Lung (tissue), 11 donors: ENCODE measurements at regions not wholly inside any gene's neighbourhood (a gene's known extent, or its start where the extent isn't known, plus 50 kb on each side); places are given as distances from the start of the nearest gene placed in this dataset.

ENCODE experiments used
- ATAC-seq: fragments of 200-7000 bp; cut with Tn5 transposase; one replicate; pipeline ENCODE4 v1.9.1; 2020; ENCODE audit warnings: moderate number of reproducible peaks; ENCODE audit not compliant: insufficient read depth, low FRiP score
- DNase-seq, 3 donors: peaks; one replicate each; pipeline ENCODE4 v3.0.0-alpha.2; 2013 to 2017
- H3K27ac ChIP-seq, 2 donors: one replicate each; pipeline ENCODE4 v1.5.1; 2013; ENCODE audit warnings: mild to moderate bottlenecking in 2 of 2, moderate library complexity in 2 of 2, control low read depth in 1 of 2, inconsistent platforms in 1 of 2, low read depth in 1 of 2, low read length in 1 of 2
- H3K27me3 ChIP-seq, 3 donors: one replicate each; pipeline ENCODE4 v1.5.1; 2013; ENCODE audit warnings: low read length in 2 of 3; ENCODE audit not compliant: control insufficient read depth in 3 of 3, insufficient read depth in 3 of 3
- H3K36me3 ChIP-seq, 4 donors: one replicate each; pipeline ENCODE4 v1.5.1; 2013; ENCODE audit warnings: low read length in 4 of 4, mild to moderate bottlenecking in 1 of 4, moderate library complexity in 1 of 4; ENCODE audit not compliant: control insufficient read depth in 4 of 4, insufficient read depth in 4 of 4
- H3K4me1 ChIP-seq, 5 donors: one replicate each; pipeline ENCODE4 v1.5.1; 2013; ENCODE audit warnings: low read length in 5 of 5, mild to moderate bottlenecking in 2 of 5, moderate library complexity in 1 of 5; ENCODE audit not compliant: control insufficient read depth in 5 of 5, insufficient read depth in 5 of 5
- H3K4me3 ChIP-seq: one replicate; pipeline ENCODE4 v1.5.1; 2013; ENCODE audit warnings: mild to moderate bottlenecking, control low read depth, moderate library complexity
- H3K9ac ChIP-seq, 2 donors: one replicate each; pipeline ENCODE4 v1.5.1; 2013; ENCODE audit warnings: low read length in 2 of 2, control low read depth in 1 of 2; ENCODE audit not compliant: insufficient read depth in 1 of 2
- H3K9me3 ChIP-seq, 4 donors: one replicate each; pipeline ENCODE4 v1.5.1; 2013; ENCODE audit warnings: low read length in 3 of 4, mild to moderate bottlenecking in 1 of 4, moderate library complexity in 1 of 4; ENCODE audit not compliant: control insufficient read depth in 4 of 4, insufficient read depth in 3 of 4
- WGBS, 2 donors: extraction: QIAGEN DNeasy Blood & Tissue Kit; methylation state at CpG; one replicate each; pipeline ENCODE4 v1.1.7; 2013; 5-methylcytosine and 5-hydroxymethylcytosine counted together
- TF ChIP-seq, protein P1 (sequence below): IDR thresholded peaks from 2 replicates; pipeline ENCODE4 v1.5.1; 2012; ENCODE audit warnings: mild to moderate bottlenecking; ENCODE audit errors: control extremely low read depth, extremely low read depth
- donor health status: control.
- donor health status: control.
- donor health status: Bipolar disorder and iron deficiency.
- donor health status: healthy.
- donor health status: DM: yes; HTN: yes; CAD: no.

DNA sequence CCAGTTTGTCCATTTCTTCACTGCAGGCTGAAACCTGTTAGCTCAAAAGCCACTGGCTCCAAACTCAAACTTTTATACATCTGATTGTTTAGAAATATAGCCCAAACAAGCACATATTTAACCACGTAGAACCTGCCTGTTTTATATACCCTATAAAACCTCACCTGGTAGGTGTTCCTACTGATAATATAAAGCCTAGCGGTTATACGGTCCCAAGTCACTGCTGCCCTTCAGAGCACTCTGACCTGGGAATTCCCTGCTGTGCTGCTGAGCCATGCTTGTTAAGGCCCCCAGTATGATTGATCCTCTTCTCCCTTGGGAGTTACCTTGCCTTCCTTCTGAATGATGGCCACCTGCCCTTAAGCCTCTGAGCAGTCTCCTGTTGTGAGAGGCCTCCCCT lies 432.8 kb upstream of the LCORL start:
- no peaks in the 10 kb centered on the region for H3K27me3 ChIP-seq
- H3K27ac ChIP-seq = no peak overlapping the region
- TF ChIP-seq, protein P1, sequence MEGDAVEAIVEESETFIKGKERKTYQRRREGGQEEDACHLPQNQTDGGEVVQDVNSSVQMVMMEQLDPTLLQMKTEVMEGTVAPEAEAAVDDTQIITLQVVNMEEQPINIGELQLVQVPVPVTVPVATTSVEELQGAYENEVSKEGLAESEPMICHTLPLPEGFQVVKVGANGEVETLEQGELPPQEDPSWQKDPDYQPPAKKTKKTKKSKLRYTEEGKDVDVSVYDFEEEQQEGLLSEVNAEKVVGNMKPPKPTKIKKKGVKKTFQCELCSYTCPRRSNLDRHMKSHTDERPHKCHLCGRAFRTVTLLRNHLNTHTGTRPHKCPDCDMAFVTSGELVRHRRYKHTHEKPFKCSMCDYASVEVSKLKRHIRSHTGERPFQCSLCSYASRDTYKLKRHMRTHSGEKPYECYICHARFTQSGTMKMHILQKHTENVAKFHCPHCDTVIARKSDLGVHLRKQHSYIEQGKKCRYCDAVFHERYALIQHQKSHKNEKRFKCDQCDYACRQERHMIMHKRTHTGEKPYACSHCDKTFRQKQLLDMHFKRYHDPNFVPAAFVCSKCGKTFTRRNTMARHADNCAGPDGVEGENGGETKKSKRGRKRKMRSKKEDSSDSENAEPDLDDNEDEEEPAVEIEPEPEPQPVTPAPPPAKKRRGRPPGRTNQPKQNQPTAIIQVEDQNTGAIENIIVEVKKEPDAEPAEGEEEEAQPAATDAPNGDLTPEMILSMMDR = no peak
- DNase-seq = no peak
- no peak overlapping the region for H3K4me3 ChIP-seq
- ATAC-seq = no peak
- H3K9me3 ChIP-seq = no peaks in the 10 kb centered on the region
- no peaks in the 10 kb centered on the region for H3K36me3 ChIP-seq
- H3K4me1 ChIP-seq = no peaks in the 10 kb centered on the region
- 89% methylated on average over 3 of the region's 3 CpGs for WGBS, 2 donors
- H3K9ac ChIP-seq = no peak overlapping the region

DNA sequence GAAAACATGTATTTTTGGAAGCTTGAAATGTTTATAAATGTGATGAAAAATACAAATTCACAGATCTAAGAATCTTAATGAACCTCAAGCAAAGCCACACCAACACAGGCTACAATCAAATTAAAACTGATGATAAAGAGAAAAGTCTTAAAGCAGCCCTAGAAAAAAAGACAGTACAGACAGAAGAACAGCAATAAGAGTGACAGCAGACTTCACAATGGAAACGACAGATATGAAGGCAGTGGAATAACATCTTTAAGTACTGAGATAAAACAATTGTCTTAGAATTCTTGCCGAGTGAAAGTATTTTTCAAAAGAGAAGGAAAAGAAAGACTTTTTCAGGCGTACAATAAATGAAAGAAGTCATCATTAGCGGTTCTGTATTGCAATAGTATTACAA lies 423.6 kb upstream of the LCORL start:
- DNase-seq (no peak), ATAC-seq (no peak)
- no peak overlapping the region for H3K9ac ChIP-seq
- 85 to 93% methylated on average over 4 of the region's 4 CpGs for WGBS, 2 donors
- no peaks in the 10 kb centered on the region for H3K36me3 ChIP-seq
- no peaks in the 10 kb centered on the region for H3K27me3 ChIP-seq
- H3K27ac ChIP-seq = no peak overlapping the region
- peaks cover 0 to 4% (median 0%) of the 10 kb centered on the region in 4 donors for H3K9me3 ChIP-seq
- H3K4me1 ChIP-seq = no peaks in the 10 kb centered on the region
- TF ChIP-seq, protein P1 = no peak
- H3K4me3 ChIP-seq = no peak overlapping the region

DNA sequence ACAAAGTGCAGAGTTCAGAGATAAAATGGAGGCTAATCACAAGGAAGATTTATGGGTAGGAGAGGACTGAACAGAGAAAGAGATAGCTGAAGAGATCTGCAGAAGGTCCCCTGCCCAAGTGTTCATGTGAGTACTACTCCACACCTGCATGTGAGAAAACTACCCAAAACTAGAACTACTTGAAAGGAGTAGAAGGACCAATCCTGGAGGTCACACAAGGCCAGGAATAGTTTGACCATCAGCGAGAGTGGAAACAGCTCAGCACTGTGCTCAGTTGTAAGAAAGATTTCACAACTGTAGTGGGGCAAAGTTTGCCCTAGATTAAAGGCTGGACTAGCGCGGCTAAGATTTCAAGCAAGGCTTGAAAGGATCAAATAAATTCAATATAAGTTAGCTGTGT lies 422.7 kb upstream of the LCORL start:
- Histone ChIP-seq H3K27me3 (no peaks in the 10 kb centered on the region), H3K36me3 (no peaks in the 10 kb centered on the region), H3K27ac (no peak overlapping the region), H3K9ac (no peak overlapping the region), H3K4me1 (no peaks in the 10 kb centered on the region), H3K4me3 (no peak overlapping the region), H3K9me3 (peaks cover 0 to 4% (median 0%) of the 10 kb centered on the region in 4 donors)
- ATAC-seq (no peak), DNase-seq (no peak)
- TF ChIP-seq, protein P1 = no peak
- 89 to 90% methylated on average over 3 of the region's 3 CpGs for WGBS, 2 donors

DNA sequence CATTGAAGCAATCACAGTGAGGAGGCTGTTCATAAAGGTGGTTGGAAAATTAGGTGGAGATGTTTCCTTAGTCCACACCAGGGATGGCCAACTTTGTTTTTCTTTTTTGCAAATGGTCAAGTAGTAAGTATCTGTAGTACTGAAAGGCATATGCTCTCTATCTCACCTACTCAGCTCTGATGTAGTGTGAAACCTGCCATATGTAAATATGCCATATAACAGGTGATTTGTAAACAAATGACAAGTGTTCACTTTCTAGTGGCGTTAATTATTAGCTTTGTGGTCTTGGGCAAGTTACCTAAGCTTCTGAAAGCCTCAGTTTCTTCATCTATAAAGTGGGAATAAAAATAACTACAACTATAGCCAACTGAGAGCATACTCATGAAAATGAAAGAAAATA lies 421.4 kb upstream of the LCORL start:
- no peak overlapping the region for H3K9ac ChIP-seq
- ATAC-seq = no peak
- H3K27ac ChIP-seq = no peak overlapping the region
- DNase-seq = no peak
- no peak overlapping the region for H3K4me3 ChIP-seq
- no peaks in the 10 kb centered on the region for H3K36me3 ChIP-seq
- H3K4me1 ChIP-seq = no peaks in the 10 kb centered on the region
- WGBS, 2 donors = 57 to 68% methylated on average over 1 of the region's 1 CpG
- no peaks in the 10 kb centered on the region for H3K27me3 ChIP-seq
- H3K9me3 ChIP-seq = peaks cover 0 to 4% (median 0%) of the 10 kb centered on the region in 4 donors
- TF ChIP-seq, protein P1 = no peak
